Urothelium cell line (cell line): ENCODE measurements at regions not wholly inside any gene's neighbourhood (a gene's known extent, or its start where the extent isn't known, plus 50 kb on each side); places are given as distances from the start of the nearest gene placed in this dataset.

ENCODE experiments used
- DNase-seq: peaks from one replicate; pipeline ENCODE4 v3.0.0; 2011; ENCODE audit warnings: low spot score, mixed read lengths
- FAIRE-seq: peaks from 2 replicates; lab custom pipeline; 2011; peaks lifted over from hg19 to GRCh38; lab: Jason Lieb, UNC

- no peak for DNase-seq
- peak; percentile 93 for FAIRE-seq
These were observed 71.1 kb downstream of the TMEM114 start for GRCh38 chr16:8519179-8519578.

GRCh38 chr16:8517280-8517679, 73.0 kb downstream of the TMEM114 start:
- FAIRE-seq, result no peak
- DNase-seq, result no peak

- no peak for FAIRE-seq
- DNase-seq, result no peak
These were observed 73.8 kb downstream of the TMEM114 start for GRCh38 chr16:8516471-8516870.

- DNase-seq, result no peak
- FAIRE-seq, result peak; percentile 63
These were observed 77.2 kb downstream of the TMEM114 start for GRCh38 chr16:8512941-8513624.

GRCh38 chr16:8511464-8511863, 78.8 kb downstream of the TMEM114 start:
- DNase-seq (no peak), FAIRE-seq (no peak)

- DNase-seq, result no peak
- FAIRE-seq, result no peak
These were observed 80.2 kb downstream of the TMEM114 start for GRCh38 chr16:8510160-8510559.

GRCh38 chr16:8505327-8505991, 84.9 kb downstream of the TMEM114 start:
- peak; percentile 78 for FAIRE-seq
- peak; percentile 43 for DNase-seq

- no peak for FAIRE-seq
- DNase-seq, result no peak
These were observed 87.9 kb downstream of the TMEM114 start for GRCh38 chr16:8502446-8502845.

GRCh38 chr16:8500351-8500750, 90.0 kb downstream of the TMEM114 start:
- DNase-seq (no peak), FAIRE-seq (no peak)

- DNase-seq, result no peak
- FAIRE-seq, result no peak
These were observed 93.9 kb downstream of the TMEM114 start for GRCh38 chr16:8496364-8496763.

GRCh38 chr16:8493972-8494371, 96.3 kb downstream of the TMEM114 start:
- peak; percentile 72 for FAIRE-seq
- DNase-seq, result no peak

GRCh38 chr16:8492690-8493089, 97.6 kb downstream of the TMEM114 start:
- peak; percentile 50 for FAIRE-seq
- no peak for DNase-seq

GRCh38 chr16:8489580-8489979, 100.7 kb downstream of the TMEM114 start:
- DNase-seq, result no peak
- peak; percentile 96 for FAIRE-seq

GRCh38 chr16:8486985-8487384, 103.3 kb downstream of the TMEM114 start:
- FAIRE-seq, result no peak
- no peak for DNase-seq

GRCh38 chr16:8483396-8483795, 106.9 kb downstream of the TMEM114 start:
- FAIRE-seq (no peak), DNase-seq (no peak)

- FAIRE-seq (no peak), DNase-seq (no peak)
These were observed 108.5 kb downstream of the TMEM114 start for GRCh38 chr16:8481810-8482209.

- FAIRE-seq (peak; percentile 30), DNase-seq (no peak)
These were observed 113.5 kb downstream of the TMEM114 start for GRCh38 chr16:8476824-8477223.

- DNase-seq (no peak), FAIRE-seq (no peak)
These were observed 115.7 kb downstream of the TMEM114 start for GRCh38 chr16:8474587-8474986.

- FAIRE-seq (peak; percentile 42), DNase-seq (no peak)
These were observed 121.1 kb downstream of the TMEM114 start for GRCh38 chr16:8469102-8469778.

GRCh38 chr16:8464979-8465378, 125.3 kb downstream of the TMEM114 start:
- peak; percentile 9 for FAIRE-seq
- DNase-seq, result no peak

GRCh38 chr16:8459085-8459733, 131.1 kb downstream of the TMEM114 start:
- FAIRE-seq (peak; percentile 66), DNase-seq (no peak)
